GM12878 (cell line): ENCODE measurements at regions not wholly inside any gene's neighbourhood (a gene's known extent, or its start where the extent isn't known, plus 50 kb on each side); places are given as distances from the start of the nearest gene placed in this dataset.

Experiments
- ATAC-seq: fragments of 200-7000 bp; cut with Tn5 transposase; 3 replicates; pipeline ENCODE4 v1.9.1; 2020; ENCODE audit warnings: mild to moderate bottlenecking, moderate library complexity
- BruUV-seq: library from RNA; stranded (reverse); fragments of 400-500 nt; replicated peaks from 2 replicates; lab custom pipeline; 2021; lab: Mats Ljungman, UMichigan
- CTCF ChIA-PET: fragments of 300-600 bp; sonication (Branson Sonifier 250); formaldehyde crosslinking; extraction: SDS; loops from one replicate; lab custom pipeline; 2021; ENCODE audit warnings: inconsistent platforms; lab: Yijun Ruan, JAX
- POLR2A ChIA-PET: fragments of 350-600 bp; formaldehyde crosslinking; extraction: SDS; loops from one replicate; lab custom pipeline; 2021; ENCODE audit warnings: inconsistent platforms; lab: Charles Lee
- RAD21 ChIA-PET: fragments of 300-600 bp; sonication (Branson Sonifier 250); formaldehyde crosslinking; loops from one replicate; lab custom pipeline; 2023; ENCODE audit warnings: antibody characterized with exemption; ENCODE audit not compliant: unreplicated experiment; lab: Charles Lee
- SMC1A ChIA-PET: fragments of 300-600 bp; sonication (Branson Sonifier 250); formaldehyde crosslinking; loops from one replicate; lab custom pipeline; 2023; ENCODE audit not compliant: unreplicated experiment, uncharacterized antibody; lab: Charles Lee
- DNase-seq: peaks from one replicate; pipeline ENCODE4 v3.0.0-alpha.2; 2011; ENCODE audit warnings: low read depth, low spot score
- FAIRE-seq: peaks from 3 replicates; lab custom pipeline; 2011; peaks lifted over from hg19 to GRCh38; lab: Jason Lieb, UNC
- H2AFZ ChIP-seq: 2 replicates; pipeline ENCODE4 v1.6.0; 2011; ENCODE audit warnings: low read depth, low read length, control low read depth; ENCODE audit not compliant: control insufficient read depth
- H3K27ac ChIP-seq: 2 replicates; pipeline ENCODE4 v1.5.1; 2011; ENCODE audit warnings: control low read depth; ENCODE audit not compliant: control insufficient read depth, insufficient read depth
- H3K27me3 ChIP-seq, 2 experiments: replicated peaks in 1 of 2; 2 replicates each; pipeline versions ENCODE4 v1.6.0 to v1.6.1; 2011; ENCODE audit warnings: low read length in 1 of 2; ENCODE audit not compliant: control insufficient read depth in 2 of 2, insufficient read depth in 2 of 2
- H3K36me3 ChIP-seq, 2 experiments: 2 replicates each; pipeline ENCODE4 v1.5.1; 2011; ENCODE audit warnings: low read length in 1 of 2; ENCODE audit not compliant: control insufficient read depth in 2 of 2, insufficient read depth in 2 of 2
- H3K4me1 ChIP-seq: 2 replicates; pipeline ENCODE4 v1.6.1; 2011; ENCODE audit warnings: mild to moderate bottlenecking, low read length, moderate library complexity, mixed read lengths; ENCODE audit not compliant: control insufficient read depth, insufficient read depth
- H3K4me2 ChIP-seq: 2 replicates; pipeline ENCODE4 v1.6.0; 2011; ENCODE audit warnings: control low read depth; ENCODE audit not compliant: control insufficient read depth, insufficient read depth
- H3K4me3 ChIP-seq: fragments of 200-600 bp; sonication (generic); 2 replicates; pipeline ENCODE4 v1.5.1; 2016
- H3K79me2 ChIP-seq: 2 replicates; pipeline ENCODE4 v1.6.0; 2011; ENCODE audit warnings: low read length; ENCODE audit not compliant: control insufficient read depth, insufficient read depth
- H3K9ac ChIP-seq: 2 replicates; pipeline ENCODE4 v1.8.0; 2011; ENCODE audit warnings: low read length, control low read depth, mixed read lengths; ENCODE audit not compliant: control insufficient read depth, insufficient read depth
- H3K9me3 ChIP-seq: replicated peaks from 3 replicates; pipeline ENCODE4 v1.5.1; 2011; ENCODE audit warnings: mild to moderate bottlenecking, low read length; ENCODE audit not compliant: control insufficient read depth, insufficient read depth
- H4K20me1 ChIP-seq: 2 replicates; pipeline ENCODE4 v1.6.0; 2011; ENCODE audit not compliant: control insufficient read depth, insufficient read depth
- BMI1 ChIP-seq: fragments of 450-650 bp; IDR thresholded peaks from 2 replicates; pipeline ENCODE4 v1.6.1; 2016; ENCODE audit warnings: mild to moderate bottlenecking, moderate library complexity, borderline replicate concordance
- CHD2 ChIP-seq: IDR thresholded peaks from 2 replicates; pipeline ENCODE4 v1.6.1; 2011; ENCODE audit warnings: low read depth, low read length, improper control_type of control experiment, borderline replicate concordance
- EGR1 ChIP-seq, 2 experiments: IDR thresholded peaks; 1 replicate in 1 of 2; 2 replicates in 1 of 2; pipeline ENCODE4 v1.6.1; 2011 to 2012; ENCODE audit warnings: low read depth in 2 of 2, low read length in 2 of 2, borderline replicate concordance in 1 of 2, mild to moderate bottlenecking in 1 of 2, moderate library complexity in 1 of 2
- GATAD2B ChIP-seq: fragments of 450-650 bp; conservative IDR thresholded peaks from 2 replicates; pipeline ENCODE4 v1.6.1; 2017; ENCODE audit warnings: low read depth, mild to moderate bottlenecking, moderate library complexity
- KLF5 ChIP-seq: fragments of 450-650 bp; IDR thresholded peaks from 2 replicates; pipeline ENCODE4 v1.6.1; 2014; ENCODE audit warnings: mild to moderate bottlenecking; ENCODE audit not compliant: partially characterized antibody
- LARP7 ChIP-seq: fragments of 450-650 bp; IDR thresholded peaks from 2 replicates; pipeline ENCODE4 v1.6.1; 2017; ENCODE audit warnings: mild to moderate bottlenecking
- POLR2A ChIP-seq: IDR thresholded peaks from 2 replicates; pipeline ENCODE4 v1.6.1; 2011; ENCODE audit warnings: low read depth, mild to moderate bottlenecking, low read length
- RB1 ChIP-seq: fragments of 450-650 bp; formaldehyde crosslinking; IDR thresholded peaks from 2 replicates; pipeline ENCODE4 v1.6.1; 2017; ENCODE audit warnings: mild to moderate bottlenecking, borderline replicate concordance
- STAT3 ChIP-seq: IDR thresholded peaks from 2 replicates; pipeline ENCODE4 v1.6.1; 2011; ENCODE audit warnings: low read depth, low read length, improper control_type of control experiment
- ZNF622 ChIP-seq: fragments of 450-650 bp; IDR thresholded peaks from 2 replicates; pipeline ENCODE4 v1.6.1; 2017; ENCODE audit warnings: mild to moderate bottlenecking, inconsistent platforms
- WGBS: methylation state at CpG from one replicate; pipeline ENCODE4 v1.1.6; 2016; ENCODE audit warnings: low lambda C conversion rate; ENCODE audit not compliant: insufficient replicate concordance, insufficient coverage; ENCODE audit errors: missing lambda C conversion rate; 5-methylcytosine and 5-hydroxymethylcytosine counted together
- in situ Hi-C: fragments of 300-500 bp; cut with MboI; formaldehyde crosslinking; loops from 9 replicates; pipeline ENCODE4 v1.14.3; 2018; ENCODE audit warnings: mixed read lengths
- intact Hi-C: fragments of 100-400 bp; cut with micrococcal nuclease; formaldehyde crosslinking; loops from one replicate; pipeline ENCODE4 v1.14.2; 2022; ENCODE audit not compliant: unreplicated experiment
- TF ChIP-seq, protein P1 (sequence below): IDR thresholded peaks from 2 replicates; pipeline ENCODE4 v1.6.1; 2011; ENCODE audit warnings: low read depth, mild to moderate bottlenecking, low read length, moderate library complexity, borderline replicate concordance; ENCODE audit errors: extremely low read depth
- TF ChIP-seq, protein P2 (sequence below): IDR thresholded peaks from 2 replicates; pipeline ENCODE4 v1.6.1; 2011; ENCODE audit warnings: borderline replicate concordance, low read depth, mild to moderate bottlenecking, moderate library complexity, low read length; ENCODE audit not compliant: insufficient read depth, poor library complexity, severe bottlenecking
- TF ChIP-seq, protein P3 (sequence below): IDR thresholded peaks from 2 replicates; pipeline ENCODE4 v1.6.1; 2011; ENCODE audit warnings: borderline replicate concordance, low read depth, mild to moderate bottlenecking, moderate library complexity, mixed read lengths, low read length; ENCODE audit not compliant: insufficient read depth; ENCODE audit errors: extremely low read length
- TF ChIP-seq, protein P4 (sequence below): IDR thresholded peaks from 2 replicates; pipeline ENCODE4 v1.6.1; 2012; ENCODE audit warnings: low read length, inconsistent platforms
- TF ChIP-seq, protein P5 (sequence below): fragments of 450-650 bp; IDR thresholded peaks from 2 replicates; pipeline ENCODE4 v1.6.1; 2016; ENCODE audit warnings: mild to moderate bottlenecking
- TF ChIP-seq, protein P6 (sequence below): IDR thresholded peaks from 2 replicates; pipeline ENCODE4 v1.6.1; 2012; ENCODE audit warnings: mild to moderate bottlenecking, low read depth, low read length

DNA sequence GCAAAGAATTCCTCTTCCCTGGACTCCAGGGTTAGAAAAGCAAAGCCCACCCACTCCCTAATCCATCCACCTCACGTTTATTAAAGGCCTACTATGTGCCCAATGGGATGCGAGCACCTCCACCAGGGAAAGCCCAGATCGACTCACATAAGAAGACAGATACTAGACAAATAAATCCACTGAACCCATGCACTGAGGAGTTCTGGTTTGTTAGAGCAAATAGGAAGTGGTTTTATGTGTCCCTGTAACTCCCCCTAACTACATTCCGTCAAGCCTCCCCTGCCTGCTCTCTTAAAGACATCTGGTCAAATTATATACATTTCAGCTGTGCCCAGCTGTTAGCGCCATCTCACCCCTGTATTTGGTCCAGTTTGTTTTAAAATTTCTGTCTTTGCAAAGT, 218.5 kb upstream of the RPL38 start:
- ChIA-PET RAD21 (no interaction called here), POLR2A (no interaction called here), SMC1A (no interaction called here), CTCF (interaction anchor here (1.5 kb wide), 1 partner anchor 14 kb away, joined by 4 read pairs; no protein-coding TSS in a partner anchor)
- Histone ChIP-seq H3K4me3 (no peak overlapping the region), H2AFZ (no peak overlapping the region), H3K36me3 (no peaks in the 10 kb centered on the region), H3K4me1 (peaks cover 18% of the 10 kb centered on the region), H3K9me3 (no peaks in the 10 kb centered on the region), H4K20me1 (no peaks in the 10 kb centered on the region), H3K27ac (no peak overlapping the region), H3K79me2 (no peaks in the 10 kb centered on the region), H3K9ac (no peak overlapping the region), H3K4me2 (no peak overlapping the region), H3K27me3 (no peaks in the 10 kb centered on the region; a peak in 1 of 4 replicates)
- ATAC-seq (no peak), FAIRE-seq (no peak), DNase-seq (no peak)
- intact Hi-C loops (no loop called here), in situ Hi-C loops (no loop called here)
- WGBS = 0% methylated on average over 5 of the region's 5 CpGs
- BruUV-seq = no TSS peak
- TF ChIP-seq BMI1 (no peak), ZNF622 (no peak), GATAD2B (no peak), CHD2 (no peak), EGR1 (IDR thresholded peaks at IDR 0.05; ENCODE audit: borderline replicate concordance in 1 of 2, low read depth in 2 of 2, low read length in 2 of 2) (no peak), STAT3 (no peak), RB1 (no peak), KLF5 (no peak), POLR2A (no peak), LARP7 (no peak)
- TF ChIP-seq, protein P1, sequence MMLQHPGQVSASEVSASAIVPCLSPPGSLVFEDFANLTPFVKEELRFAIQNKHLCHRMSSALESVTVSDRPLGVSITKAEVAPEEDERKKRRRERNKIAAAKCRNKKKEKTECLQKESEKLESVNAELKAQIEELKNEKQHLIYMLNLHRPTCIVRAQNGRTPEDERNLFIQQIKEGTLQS = no peak
- TF ChIP-seq, protein P2, sequence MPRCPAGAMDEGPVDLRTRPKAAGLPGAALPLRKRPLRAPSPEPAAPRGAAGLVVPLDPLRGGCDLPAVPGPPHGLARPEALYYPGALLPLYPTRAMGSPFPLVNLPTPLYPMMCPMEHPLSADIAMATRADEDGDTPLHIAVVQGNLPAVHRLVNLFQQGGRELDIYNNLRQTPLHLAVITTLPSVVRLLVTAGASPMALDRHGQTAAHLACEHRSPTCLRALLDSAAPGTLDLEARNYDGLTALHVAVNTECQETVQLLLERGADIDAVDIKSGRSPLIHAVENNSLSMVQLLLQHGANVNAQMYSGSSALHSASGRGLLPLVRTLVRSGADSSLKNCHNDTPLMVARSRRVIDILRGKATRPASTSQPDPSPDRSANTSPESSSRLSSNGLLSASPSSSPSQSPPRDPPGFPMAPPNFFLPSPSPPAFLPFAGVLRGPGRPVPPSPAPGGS = no peak
- TF ChIP-seq, protein P3, sequence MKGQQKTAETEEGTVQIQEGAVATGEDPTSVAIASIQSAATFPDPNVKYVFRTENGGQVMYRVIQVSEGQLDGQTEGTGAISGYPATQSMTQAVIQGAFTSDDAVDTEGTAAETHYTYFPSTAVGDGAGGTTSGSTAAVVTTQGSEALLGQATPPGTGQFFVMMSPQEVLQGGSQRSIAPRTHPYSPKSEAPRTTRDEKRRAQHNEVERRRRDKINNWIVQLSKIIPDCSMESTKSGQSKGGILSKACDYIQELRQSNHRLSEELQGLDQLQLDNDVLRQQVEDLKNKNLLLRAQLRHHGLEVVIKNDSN = no peak
- TF ChIP-seq, protein P4, sequence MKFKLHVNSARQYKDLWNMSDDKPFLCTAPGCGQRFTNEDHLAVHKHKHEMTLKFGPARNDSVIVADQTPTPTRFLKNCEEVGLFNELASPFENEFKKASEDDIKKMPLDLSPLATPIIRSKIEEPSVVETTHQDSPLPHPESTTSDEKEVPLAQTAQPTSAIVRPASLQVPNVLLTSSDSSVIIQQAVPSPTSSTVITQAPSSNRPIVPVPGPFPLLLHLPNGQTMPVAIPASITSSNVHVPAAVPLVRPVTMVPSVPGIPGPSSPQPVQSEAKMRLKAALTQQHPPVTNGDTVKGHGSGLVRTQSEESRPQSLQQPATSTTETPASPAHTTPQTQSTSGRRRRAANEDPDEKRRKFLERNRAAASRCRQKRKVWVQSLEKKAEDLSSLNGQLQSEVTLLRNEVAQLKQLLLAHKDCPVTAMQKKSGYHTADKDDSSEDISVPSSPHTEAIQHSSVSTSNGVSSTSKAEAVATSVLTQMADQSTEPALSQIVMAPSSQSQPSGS = no peak
- TF ChIP-seq, protein P5, sequence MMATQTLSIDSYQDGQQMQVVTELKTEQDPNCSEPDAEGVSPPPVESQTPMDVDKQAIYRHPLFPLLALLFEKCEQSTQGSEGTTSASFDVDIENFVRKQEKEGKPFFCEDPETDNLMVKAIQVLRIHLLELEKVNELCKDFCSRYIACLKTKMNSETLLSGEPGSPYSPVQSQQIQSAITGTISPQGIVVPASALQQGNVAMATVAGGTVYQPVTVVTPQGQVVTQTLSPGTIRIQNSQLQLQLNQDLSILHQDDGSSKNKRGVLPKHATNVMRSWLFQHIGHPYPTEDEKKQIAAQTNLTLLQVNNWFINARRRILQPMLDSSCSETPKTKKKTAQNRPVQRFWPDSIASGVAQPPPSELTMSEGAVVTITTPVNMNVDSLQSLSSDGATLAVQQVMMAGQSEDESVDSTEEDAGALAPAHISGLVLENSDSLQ = no peak
- TF ChIP-seq, protein P6, sequence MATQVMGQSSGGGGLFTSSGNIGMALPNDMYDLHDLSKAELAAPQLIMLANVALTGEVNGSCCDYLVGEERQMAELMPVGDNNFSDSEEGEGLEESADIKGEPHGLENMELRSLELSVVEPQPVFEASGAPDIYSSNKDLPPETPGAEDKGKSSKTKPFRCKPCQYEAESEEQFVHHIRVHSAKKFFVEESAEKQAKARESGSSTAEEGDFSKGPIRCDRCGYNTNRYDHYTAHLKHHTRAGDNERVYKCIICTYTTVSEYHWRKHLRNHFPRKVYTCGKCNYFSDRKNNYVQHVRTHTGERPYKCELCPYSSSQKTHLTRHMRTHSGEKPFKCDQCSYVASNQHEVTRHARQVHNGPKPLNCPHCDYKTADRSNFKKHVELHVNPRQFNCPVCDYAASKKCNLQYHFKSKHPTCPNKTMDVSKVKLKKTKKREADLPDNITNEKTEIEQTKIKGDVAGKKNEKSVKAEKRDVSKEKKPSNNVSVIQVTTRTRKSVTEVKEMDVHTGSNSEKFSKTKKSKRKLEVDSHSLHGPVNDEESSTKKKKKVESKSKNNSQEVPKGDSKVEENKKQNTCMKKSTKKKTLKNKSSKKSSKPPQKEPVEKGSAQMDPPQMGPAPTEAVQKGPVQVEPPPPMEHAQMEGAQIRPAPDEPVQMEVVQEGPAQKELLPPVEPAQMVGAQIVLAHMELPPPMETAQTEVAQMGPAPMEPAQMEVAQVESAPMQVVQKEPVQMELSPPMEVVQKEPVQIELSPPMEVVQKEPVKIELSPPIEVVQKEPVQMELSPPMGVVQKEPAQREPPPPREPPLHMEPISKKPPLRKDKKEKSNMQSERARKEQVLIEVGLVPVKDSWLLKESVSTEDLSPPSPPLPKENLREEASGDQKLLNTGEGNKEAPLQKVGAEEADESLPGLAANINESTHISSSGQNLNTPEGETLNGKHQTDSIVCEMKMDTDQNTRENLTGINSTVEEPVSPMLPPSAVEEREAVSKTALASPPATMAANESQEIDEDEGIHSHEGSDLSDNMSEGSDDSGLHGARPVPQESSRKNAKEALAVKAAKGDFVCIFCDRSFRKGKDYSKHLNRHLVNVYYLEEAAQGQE = no peak
